ENCODE measurements at regions not wholly inside any gene's neighbourhood (a gene's known extent, or its start where the extent isn't known, plus 50 kb on each side); places are given as distances from the start of the nearest gene placed in this dataset.
"Not testable (repeated sequence)": the region's sequence is repeated elsewhere in the genome, so short reads cannot be mapped to it uniquely, and the experiment has no call there.

GRCh38 chr10:44016589-44017482 lies 368.1 kb downstream of the CXCL12 start:
- DNase-seq = no peak
- intact Hi-C loops (cut with DNase I) = no loop called here

GRCh38 chr10:44015702-44016500 lies 367.2 kb upstream of the ZNF32 start:
- DNase-seq = no peak
- intact Hi-C loops (cut with DNase I) = no loop called here

- intact Hi-C loops (cut with DNase I) = no loop called here
- peak in 1 of 10 donors; percentile 36 for DNase-seq
These were observed 366.1 kb upstream of the ZNF32 start for GRCh38 chr10:44014644-44015250.

- DNase-seq = no peak
- intact Hi-C loops (cut with DNase I) = no loop called here
These were observed 365.3 kb upstream of the ZNF32 start for GRCh38 chr10:44013981-44014380.

- DNase-seq = no peak
- intact Hi-C loops (cut with DNase I) = no loop called here
These were observed 364.2 kb upstream of the ZNF32 start for GRCh38 chr10:44012921-44013320.

GRCh38 chr10:44011603-44011981 lies 362.9 kb upstream of the ZNF32 start:
- intact Hi-C loops (cut with DNase I) = no loop called here

GRCh38 chr10:44010873-44011602 lies 362.4 kb upstream of the ZNF32 start:
- no peak for DNase-seq
- intact Hi-C loops (cut with DNase I) = no loop called here

More at GRCh38 chr10:44011603-44011981, 362.9 kb upstream of the ZNF32 start:
- peak in 1 of 10 donors; percentile 60 for DNase-seq

- no peak for DNase-seq
- intact Hi-C loops (cut with DNase I) = no loop called here
These were observed 361.4 kb upstream of the ZNF32 start for GRCh38 chr10:44009891-44010632.

GRCh38 chr10:44008917-44009709 lies 360.4 kb upstream of the ZNF32 start:
- no peak for DNase-seq
- intact Hi-C loops (cut with DNase I) = no loop called here

- DNase-seq = no peak
- intact Hi-C loops (cut with DNase I) = no loop called here
These were observed 359.7 kb upstream of the ZNF32 start for GRCh38 chr10:44008270-44008916.

GRCh38 chr10:44006771-44007170 lies 358.1 kb upstream of the ZNF32 start:
- intact Hi-C loops (cut with DNase I) = no loop called here
- no peak for DNase-seq

- DNase-seq = no peak
- intact Hi-C loops (cut with DNase I) = no loop called here
These were observed 357.1 kb upstream of the ZNF32 start for GRCh38 chr10:44005788-44006099.

- intact Hi-C loops (cut with DNase I) = no loop called here
- no peak for DNase-seq
These were observed 356.5 kb upstream of the ZNF32 start for GRCh38 chr10:44004913-44005787.

- intact Hi-C loops (cut with DNase I) = no loop called here
- DNase-seq = no peak
These were observed 349.5 kb upstream of the ZNF32 start for GRCh38 chr10:43998021-43998809.

GRCh38 chr10:43997330-43997729 lies 348.6 kb upstream of the ZNF32 start:
- intact Hi-C loops (cut with DNase I) = no loop called here
- no peak for DNase-seq

GRCh38 chr10:43994539-43994938 lies 345.9 kb upstream of the ZNF32 start:
- intact Hi-C loops (cut with DNase I) = no loop called here
- no peak for DNase-seq

- intact Hi-C loops (cut with DNase I) = not testable (repeated sequence)
- peak in 1 of 10 donors; percentile 57 for DNase-seq
These were observed 344.1 kb upstream of the ZNF32 start for GRCh38 chr10:43992816-43993215.

Data from posterior cingulate gyrus (tissue), 11 donors.